Neural cell (in vitro differentiated cells): ENCODE measurements at regions not wholly inside any gene's neighbourhood (a gene's known extent, or its start where the extent isn't known, plus 50 kb on each side); places are given as distances from the start of the nearest gene placed in this dataset.

Source experiments
- CTCF ChIP-seq: fragments of 450-650 bp; IDR thresholded peaks from 2 replicates; pipeline ENCODE4 v1.5.1; 2014; ENCODE audit warnings: antibody characterized with exemption, mild to moderate bottlenecking, moderate library complexity; ENCODE audit not compliant: poor library complexity, severe bottlenecking
- EP300 ChIP-seq: fragments of 450-650 bp; conservative IDR thresholded peaks from 2 replicates; pipeline ENCODE4 v1.6.1; 2014; ENCODE audit warnings: antibody characterized with exemption, mild to moderate bottlenecking, moderate library complexity; ENCODE audit not compliant: poor library complexity, severe bottlenecking
- POLR2AphosphoS5 ChIP-seq: IDR thresholded peaks from 2 replicates; pipeline ENCODE4 v1.6.1; 2012
- RAD21 ChIP-seq: fragments of 450-650 bp; conservative IDR thresholded peaks from 2 replicates; pipeline ENCODE4 v1.6.1; 2014; ENCODE audit warnings: antibody characterized with exemption, mild to moderate bottlenecking, moderate library complexity
- REST ChIP-seq: IDR thresholded peaks from 2 replicates; pipeline ENCODE4 v1.6.1; 2012; ENCODE audit warnings: borderline replicate concordance

- TF ChIP-seq CTCF, result no peak
- no peak for TF ChIP-seq REST
- TF ChIP-seq RAD21, result no peak
- no peak for TF ChIP-seq EP300
- no peak for TF ChIP-seq POLR2AphosphoS5
Observed at GRCh38 chr2:83224591-83225200, 1234.4 kb downstream of the SUCLG1 start.
